NCI-H345 treated with DMSO at 0.1 percent for 48 hours (cell line): ENCODE measurements at regions not wholly inside any gene's neighbourhood (a gene's known extent, or its start where the extent isn't known, plus 50 kb on each side); places are given as distances from the start of the nearest gene placed in this dataset.

ENCODE experiments used
- DNase-seq: peaks from one replicate; lab custom pipeline; 2025; ENCODE audit not compliant: unreplicated experiment; lab: John Stamatoyannopoulos, UW

DNA sequence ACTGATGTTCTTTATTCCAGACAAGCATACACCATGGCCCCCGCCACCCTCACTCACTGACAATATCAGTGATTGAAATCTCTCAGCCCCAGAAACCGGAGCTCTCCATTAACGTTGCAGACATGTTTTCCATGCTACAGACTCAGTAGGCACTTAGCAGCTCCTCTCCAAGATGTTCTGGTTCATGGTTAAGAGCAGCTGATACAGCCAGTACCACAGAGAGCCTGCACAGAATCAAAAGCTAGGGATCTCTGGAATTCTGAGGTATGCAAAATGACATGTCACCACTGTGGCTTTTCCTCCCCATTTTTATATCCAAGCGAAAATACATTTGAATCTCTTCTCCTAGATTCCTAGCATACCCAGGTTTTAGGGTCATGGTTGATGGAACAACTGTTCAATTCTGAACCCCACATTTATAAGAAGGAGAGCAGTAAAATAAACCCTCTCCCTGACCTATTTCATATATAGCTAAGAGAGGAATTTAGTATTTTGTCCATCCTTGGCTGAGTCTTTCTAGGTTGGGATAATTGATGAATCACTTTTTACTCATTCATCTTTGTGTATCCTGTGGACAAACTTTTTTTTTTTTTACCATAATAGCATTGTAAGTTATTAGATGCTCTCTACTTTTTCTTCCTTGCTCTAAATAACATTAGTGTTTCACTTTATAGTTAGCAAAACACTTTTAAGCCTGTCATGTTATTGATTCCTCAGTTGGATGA lies 488.4 kb upstream of the PIK3C3 start:
- no peak for DNase-seq

- no peak for DNase-seq
Observed at GRCh38 chr18:41465386-41465785, 489.6 kb upstream of the PIK3C3 start.

- no peak for DNase-seq
Observed at GRCh38 chr18:41464278-41464677, 490.8 kb upstream of the PIK3C3 start.

DNA sequence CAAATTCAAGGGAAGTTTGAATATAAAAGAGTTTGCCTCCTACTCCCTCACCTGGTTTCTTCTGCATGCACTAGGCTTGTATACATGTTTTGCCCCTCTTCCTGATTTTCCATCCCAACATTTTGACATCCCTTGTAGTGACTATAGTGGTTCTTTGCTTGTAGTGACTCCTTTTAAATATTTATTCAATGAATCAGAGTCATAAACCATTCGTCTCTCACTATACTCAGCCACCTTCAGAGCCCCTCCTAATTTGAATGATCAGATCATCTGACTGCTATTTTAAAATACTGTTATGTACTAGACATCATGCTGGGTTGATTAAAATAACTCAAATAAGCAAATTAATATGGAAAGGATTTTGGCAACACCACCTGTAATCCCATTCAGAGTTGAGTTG lies 492.1 kb upstream of the PIK3C3 start:
- no peak for DNase-seq

DNA sequence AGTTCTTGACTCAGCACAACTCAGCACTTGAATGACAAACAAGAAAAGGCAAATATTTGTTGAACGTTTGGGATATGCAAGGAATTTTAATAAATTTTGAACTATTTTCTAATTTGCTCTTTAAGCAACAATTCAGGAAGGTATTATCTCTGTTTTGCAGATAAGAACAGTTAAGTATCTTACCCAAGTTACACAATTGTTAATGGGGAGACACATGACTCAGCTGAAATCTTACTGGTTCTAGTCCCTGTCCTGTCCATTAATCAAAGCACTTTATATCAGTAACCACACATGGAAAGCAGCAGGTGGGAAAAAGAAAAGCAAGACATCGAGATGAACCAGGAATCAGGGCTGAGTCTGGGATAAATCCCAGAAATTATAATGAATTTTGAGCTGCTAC lies 493.9 kb upstream of the PIK3C3 start:
- DNase-seq: no peak

- DNase-seq: no peak
Observed at GRCh38 chr18:41459656-41460055, 495.4 kb upstream of the PIK3C3 start.

DNA sequence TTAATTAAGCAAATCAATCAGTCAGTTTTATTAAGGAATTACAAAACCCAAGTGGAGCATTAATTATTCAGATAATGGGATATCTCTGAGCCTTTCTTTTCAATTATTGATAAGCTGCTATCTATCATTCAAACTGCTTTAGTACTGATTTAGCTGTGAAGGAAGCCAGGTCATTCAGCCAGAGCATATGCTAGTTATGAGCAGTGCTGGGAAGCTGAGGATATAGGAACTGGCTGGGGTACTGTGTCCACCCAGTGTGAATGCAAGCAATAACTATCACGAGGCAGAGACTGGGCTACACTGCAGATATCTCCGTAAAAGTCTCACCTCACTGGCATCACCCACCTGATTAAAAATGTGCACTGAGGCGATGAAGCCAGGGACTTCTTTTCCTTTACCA lies 496.7 kb upstream of the PIK3C3 start:
- DNase-seq: no peak

- no peak for DNase-seq
Observed at GRCh38 chr18:41457765-41458326, 497.2 kb upstream of the PIK3C3 start.

- DNase-seq: no peak
Observed at GRCh38 chr18:41456831-41457230, 498.2 kb upstream of the PIK3C3 start.

GRCh38 chr18:41449612-41450011 lies 505.4 kb upstream of the PIK3C3 start:
- no peak for DNase-seq

DNA sequence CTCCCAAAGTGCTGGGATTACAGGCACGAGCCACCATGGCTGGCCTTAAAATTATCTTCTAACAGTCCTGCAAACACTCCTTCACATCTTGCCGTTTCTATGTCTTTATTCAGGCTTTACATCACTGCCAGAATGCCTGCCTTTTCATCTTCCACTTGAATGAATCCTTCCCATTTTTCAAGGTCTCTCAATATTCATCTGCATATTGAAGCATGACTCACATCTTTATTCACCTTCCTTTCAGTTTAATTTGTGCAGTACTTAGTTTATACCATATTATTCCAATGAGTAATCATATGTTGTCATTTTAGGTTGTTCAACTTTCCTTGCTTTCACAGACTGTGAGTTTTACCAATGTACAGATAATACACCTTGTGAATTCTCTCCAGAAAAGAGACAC lies 510.1 kb upstream of the PIK3C3 start:
- no peak for DNase-seq

GRCh38 chr18:41436772-41437171 lies 518.3 kb upstream of the PIK3C3 start:
- DNase-seq: no peak

DNA sequence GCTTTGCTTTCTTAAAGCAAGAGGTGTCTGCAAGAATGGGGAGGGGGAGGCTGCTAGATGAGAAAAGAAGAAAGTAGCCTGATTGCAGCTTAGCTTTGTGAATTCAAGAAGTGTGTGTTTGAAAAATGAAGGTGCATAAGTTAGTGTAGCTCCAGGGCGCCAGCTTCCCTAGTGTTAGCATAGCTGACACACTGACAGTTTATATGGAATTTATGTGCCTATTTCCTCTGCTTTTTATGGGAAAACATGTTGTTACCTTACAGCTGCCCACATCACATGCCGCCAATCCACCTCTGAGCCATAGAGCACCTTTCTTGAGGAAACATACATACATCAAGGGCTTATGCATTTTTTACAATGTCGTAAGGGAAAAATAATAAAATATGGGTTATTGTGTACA lies 536.4 kb upstream of the PIK3C3 start:
- DNase-seq: no peak

DNA sequence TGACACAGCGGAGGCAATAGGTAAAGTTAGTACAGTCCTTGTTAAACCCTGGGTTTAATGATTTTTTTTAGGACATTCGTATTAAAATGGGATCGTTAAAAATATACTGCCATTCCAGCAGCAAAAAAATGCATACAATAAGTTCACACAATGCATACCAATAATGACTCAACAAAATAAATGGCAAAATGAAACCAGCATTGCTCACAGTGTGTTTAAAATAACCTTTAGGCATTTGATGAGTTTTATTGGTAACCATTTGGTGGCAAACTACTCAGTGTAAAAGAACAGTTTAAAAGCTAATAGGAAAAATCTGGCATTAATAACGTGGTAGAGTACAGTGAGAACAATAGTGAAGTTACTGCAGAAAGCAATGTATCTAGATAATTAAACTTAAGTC lies 539.0 kb upstream of the PIK3C3 start:
- no peak for DNase-seq

DNA sequence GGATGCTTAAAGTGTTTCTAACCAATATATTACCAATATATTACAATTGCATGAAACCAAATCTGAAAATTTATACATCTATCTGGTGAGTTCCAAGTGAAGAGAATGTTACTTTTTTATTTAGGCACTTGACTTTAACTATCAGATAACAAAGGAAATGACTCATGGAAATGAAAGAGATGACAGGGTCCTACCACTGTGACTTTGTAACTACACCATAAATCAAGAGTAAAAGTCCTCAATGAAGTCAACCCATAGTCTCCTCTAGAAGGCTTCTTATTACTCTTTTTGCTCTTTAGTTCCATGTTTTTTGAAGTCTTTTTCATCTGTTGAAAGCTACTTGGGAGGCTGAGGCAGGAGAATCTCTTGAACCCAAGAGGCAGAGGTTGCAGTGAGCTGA lies 545.0 kb upstream of the PIK3C3 start:
- DNase-seq: no peak

DNA sequence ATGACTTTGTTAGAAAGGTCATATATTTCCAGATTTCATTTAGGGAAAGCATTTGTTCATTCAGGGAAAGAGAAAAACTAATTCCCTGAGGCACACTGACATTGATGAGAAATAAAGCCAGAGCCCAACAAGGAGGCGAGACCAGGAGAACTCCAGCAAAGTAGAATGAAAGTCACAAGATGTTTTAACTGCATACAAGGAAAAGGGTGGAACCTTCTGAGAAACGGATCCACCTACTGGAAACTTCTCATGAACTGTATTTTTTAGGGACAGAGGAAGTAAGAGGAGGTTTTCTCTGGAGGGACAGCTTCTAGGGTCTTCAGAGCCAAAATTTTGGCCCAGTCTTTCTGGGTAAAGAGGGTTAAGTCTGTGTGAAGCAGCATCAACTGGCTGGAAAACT lies 548.2 kb upstream of the PIK3C3 start:
- DNase-seq: no peak

DNA sequence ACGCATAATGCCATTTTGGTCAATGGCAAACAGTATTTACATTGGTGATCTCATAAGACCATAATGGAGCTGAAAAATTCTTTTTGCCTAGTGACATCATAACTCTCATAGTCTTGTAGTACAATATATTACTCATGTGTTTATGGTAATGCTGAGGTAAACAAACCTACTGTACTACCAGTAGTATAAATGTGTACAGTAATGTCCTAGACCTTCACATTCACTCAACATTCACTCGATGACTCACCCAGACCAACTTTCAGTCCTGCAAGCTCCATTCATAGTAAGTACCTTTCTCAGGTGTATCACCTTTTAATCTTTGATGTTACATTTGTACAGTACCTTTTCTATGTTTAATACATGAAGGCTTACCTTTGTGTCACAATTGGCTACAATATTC lies 558.2 kb upstream of the PIK3C3 start:
- DNase-seq: no peak

- no peak for DNase-seq
Observed at GRCh38 chr18:41396211-41396610, 558.8 kb upstream of the PIK3C3 start.

GRCh38 chr18:41395695-41396094 lies 559.3 kb upstream of the PIK3C3 start:
- DNase-seq: no peak

- peak; percentile 33 for DNase-seq
Observed at GRCh38 chr18:41391616-41392595, 563.1 kb upstream of the PIK3C3 start.

- DNase-seq: no peak
Observed at GRCh38 chr18:41390309-41390708, 564.7 kb upstream of the PIK3C3 start.

DNA sequence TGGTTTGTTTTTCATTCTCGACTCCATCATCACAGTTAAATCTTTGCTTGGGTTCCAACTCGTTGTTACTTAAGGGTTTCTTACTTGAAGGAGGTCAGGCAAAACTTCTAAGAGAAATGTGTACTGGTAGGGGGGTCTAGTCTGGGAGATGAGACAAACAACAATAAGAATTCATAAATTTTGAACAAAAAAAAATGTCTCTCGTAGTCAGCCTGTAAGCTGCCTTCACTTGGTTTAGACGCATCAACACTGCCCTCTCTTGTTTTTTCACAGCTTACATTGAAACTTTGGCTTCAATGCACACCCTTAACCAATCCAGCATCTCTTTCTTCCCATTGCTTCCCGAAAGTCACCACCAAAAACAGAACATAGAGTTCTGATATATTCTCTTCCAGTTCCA lies 576.4 kb upstream of the PIK3C3 start:
- no peak for DNase-seq
